ENCODE measurements at regions not wholly inside any gene's neighbourhood (a gene's known extent, or its start where the extent isn't known, plus 50 kb on each side); places are given as distances from the start of the nearest gene placed in this dataset.
"Not testable (repeated sequence)": the region's sequence is repeated elsewhere in the genome, so short reads cannot be mapped to it uniquely, and the experiment has no call there.

GRCh38 chr17:45585037-45585733, 94.7 kb upstream of the PLEKHM1 start:
- peak overlapping the region; percentile 52 for H3K4me2 ChIP-seq (ENCODE audit: insufficient read depth, low read length)
- BruUV-seq (replicated peaks); H3K9me3 ChIP-seq (replicated peaks; ENCODE audit: control insufficient read depth, insufficient read depth, low read length); POLR2A ChIA-PET; H3K36me3 ChIP-seq (ENCODE audit: control insufficient read depth in 2 of 2, extremely low read depth in 1 of 2, insufficient read depth in 2 of 2, low read length in 2 of 2); H3K27me3 ChIP-seq (ENCODE audit: control insufficient read depth in 2 of 2, insufficient read depth in 2 of 2, low read length in 2 of 2); CTCF ChIA-PET; intact Hi-C loops (cut with micrococcal nuclease); H4K20me1 ChIP-seq (replicated peaks; ENCODE audit: control insufficient read depth, extremely low read depth, insufficient read depth, low read length); H3K9me1 ChIP-seq (replicated peaks; ENCODE audit: control insufficient read depth, extremely low read depth, insufficient read depth, low read length); dilution Hi-C loops (cut with MboI; ENCODE audit: extremely low pct_ligation_motif_present, low sequenced_read_pairs): not testable (repeated sequence)
- peaks cover 39% of the 10 kb centered on the region for H3K79me2 ChIP-seq (ENCODE audit: control insufficient read depth, insufficient read depth, low read length)
- H3K9ac ChIP-seq (replicated peaks; ENCODE audit: extremely low read depth, insufficient read depth, low read length): peak overlapping the region; percentile 98
- peak; percentile 31 for TF ChIP-seq MAX (IDR thresholded peaks at IDR 0.05; ENCODE audit: insufficient read depth, insufficient read length)
- TF ChIP-seq, protein P1, sequence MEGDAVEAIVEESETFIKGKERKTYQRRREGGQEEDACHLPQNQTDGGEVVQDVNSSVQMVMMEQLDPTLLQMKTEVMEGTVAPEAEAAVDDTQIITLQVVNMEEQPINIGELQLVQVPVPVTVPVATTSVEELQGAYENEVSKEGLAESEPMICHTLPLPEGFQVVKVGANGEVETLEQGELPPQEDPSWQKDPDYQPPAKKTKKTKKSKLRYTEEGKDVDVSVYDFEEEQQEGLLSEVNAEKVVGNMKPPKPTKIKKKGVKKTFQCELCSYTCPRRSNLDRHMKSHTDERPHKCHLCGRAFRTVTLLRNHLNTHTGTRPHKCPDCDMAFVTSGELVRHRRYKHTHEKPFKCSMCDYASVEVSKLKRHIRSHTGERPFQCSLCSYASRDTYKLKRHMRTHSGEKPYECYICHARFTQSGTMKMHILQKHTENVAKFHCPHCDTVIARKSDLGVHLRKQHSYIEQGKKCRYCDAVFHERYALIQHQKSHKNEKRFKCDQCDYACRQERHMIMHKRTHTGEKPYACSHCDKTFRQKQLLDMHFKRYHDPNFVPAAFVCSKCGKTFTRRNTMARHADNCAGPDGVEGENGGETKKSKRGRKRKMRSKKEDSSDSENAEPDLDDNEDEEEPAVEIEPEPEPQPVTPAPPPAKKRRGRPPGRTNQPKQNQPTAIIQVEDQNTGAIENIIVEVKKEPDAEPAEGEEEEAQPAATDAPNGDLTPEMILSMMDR (IDR thresholded peaks at IDR 0.05; ENCODE audit: extremely low read depth in 1 of 2, insufficient read depth in 1 of 2, low read depth in 1 of 2, low read length in 2 of 2): peak; percentile 38 to 44
- peak overlapping the region; percentile 84 for H2AFZ ChIP-seq (ENCODE audit: low read depth, low read length)
- peaks cover 12% of the 10 kb centered on the region for H3K4me1 ChIP-seq (ENCODE audit: control insufficient read depth, extremely low read depth, insufficient read depth, low read length)
- H3K4me3 ChIP-seq (replicated peaks in 1 of 3; ENCODE audit: insufficient read depth in 1 of 3, low read depth in 1 of 3, low read length in 3 of 3): peak overlapping the region; percentile 25 to 87 (median 71)
- FAIRE-seq (peak; percentile 78), DNase-seq (ENCODE audit: low read depth, low spot score) (peak; percentile 77)
- H3K27ac ChIP-seq (ENCODE audit: insufficient read depth, low read depth, low read length): peak overlapping the region; percentile 21

- dilution Hi-C loops (cut with MboI; ENCODE audit: extremely low pct_ligation_motif_present, low sequenced_read_pairs); H4K20me1 ChIP-seq (replicated peaks; ENCODE audit: control insufficient read depth, extremely low read depth, insufficient read depth, low read length); POLR2A ChIA-PET; H3K9me3 ChIP-seq (replicated peaks; ENCODE audit: control insufficient read depth, insufficient read depth, low read length); H3K27ac ChIP-seq (ENCODE audit: insufficient read depth, low read depth, low read length); H3K9me1 ChIP-seq (replicated peaks; ENCODE audit: control insufficient read depth, extremely low read depth, insufficient read depth, low read length); BruUV-seq (replicated peaks); FAIRE-seq; H3K9ac ChIP-seq (replicated peaks; ENCODE audit: extremely low read depth, insufficient read depth, low read length); H3K36me3 ChIP-seq (ENCODE audit: control insufficient read depth in 2 of 2, extremely low read depth in 1 of 2, insufficient read depth in 2 of 2, low read length in 2 of 2); intact Hi-C loops (cut with micrococcal nuclease); H3K27me3 ChIP-seq (ENCODE audit: control insufficient read depth in 2 of 2, insufficient read depth in 2 of 2, low read length in 2 of 2): not testable (repeated sequence)
- H2AFZ ChIP-seq (ENCODE audit: low read depth, low read length): peak overlapping the region; percentile 66
- peak overlapping the region; percentile 25 to 87 (median 71) for H3K4me3 ChIP-seq (replicated peaks in 1 of 3; ENCODE audit: insufficient read depth in 1 of 3, low read depth in 1 of 3, low read length in 3 of 3)
- DNase-seq (ENCODE audit: low read depth, low spot score): peak; percentile 45
- peak overlapping the region; percentile 52 for H3K4me2 ChIP-seq (ENCODE audit: insufficient read depth, low read length)
- CTCF ChIA-PET: interaction anchor here (0.7 to 1.0 kb wide), 2 partner anchors 674 to 676 kb away, joined by 3 to 13 read pairs; no protein-coding TSS in a partner anchor
- peaks cover 12% of the 10 kb centered on the region for H3K4me1 ChIP-seq (ENCODE audit: control insufficient read depth, extremely low read depth, insufficient read depth, low read length)
- peaks cover 31% of the 10 kb centered on the region for H3K79me2 ChIP-seq (ENCODE audit: control insufficient read depth, insufficient read depth, low read length)
These were observed 95.5 kb upstream of the PLEKHM1 start for GRCh38 chr17:45585794-45586650.

DNA sequence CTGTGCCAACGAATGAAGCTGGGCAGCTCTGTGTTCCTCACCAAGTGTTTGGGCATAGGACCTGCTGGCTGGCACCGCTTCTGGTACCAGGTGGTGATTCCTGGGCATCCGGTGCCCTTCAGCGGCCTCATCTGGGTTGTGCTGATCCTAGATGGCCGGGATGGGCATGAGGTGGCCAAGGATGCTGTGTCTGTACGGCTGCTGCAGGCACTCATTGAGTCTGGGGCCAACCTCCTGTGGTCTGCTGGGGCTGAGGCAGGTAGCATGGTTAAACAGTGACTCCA, 96.1 kb upstream of the PLEKHM1 start:
- Histone ChIP-seq H3K4me1 (ENCODE audit: control insufficient read depth, extremely low read depth, insufficient read depth, low read length) (peaks cover 12% of the 10 kb centered on the region), H3K79me2 (ENCODE audit: control insufficient read depth, insufficient read depth, low read length) (peaks cover 26% of the 10 kb centered on the region)
- H3K27me3 ChIP-seq (ENCODE audit: control insufficient read depth in 2 of 2, insufficient read depth in 2 of 2, low read length in 2 of 2); H3K9ac ChIP-seq (replicated peaks; ENCODE audit: extremely low read depth, insufficient read depth, low read length); H3K4me3 ChIP-seq (replicated peaks in 1 of 3; ENCODE audit: insufficient read depth in 1 of 3, low read depth in 1 of 3, low read length in 3 of 3); DNase-seq (ENCODE audit: low read depth, low spot score); H3K36me3 ChIP-seq (ENCODE audit: control insufficient read depth in 2 of 2, extremely low read depth in 1 of 2, insufficient read depth in 2 of 2, low read length in 2 of 2); H3K9me1 ChIP-seq (replicated peaks; ENCODE audit: control insufficient read depth, extremely low read depth, insufficient read depth, low read length); H2AFZ ChIP-seq (ENCODE audit: low read depth, low read length); H3K27ac ChIP-seq (ENCODE audit: insufficient read depth, low read depth, low read length); H4K20me1 ChIP-seq (replicated peaks; ENCODE audit: control insufficient read depth, extremely low read depth, insufficient read depth, low read length); POLR2A ChIA-PET; FAIRE-seq; H3K4me2 ChIP-seq (ENCODE audit: insufficient read depth, low read length); dilution Hi-C loops (cut with MboI; ENCODE audit: extremely low pct_ligation_motif_present, low sequenced_read_pairs); H3K9me3 ChIP-seq (replicated peaks; ENCODE audit: control insufficient read depth, insufficient read depth, low read length); BruUV-seq (replicated peaks); intact Hi-C loops (cut with micrococcal nuclease): not testable (repeated sequence)
- CTCF ChIA-PET: interaction anchor here (1.0 kb wide), 1 partner anchor 674 kb away, joined by 13 read pairs; no protein-coding TSS in a partner anchor
